IMR-90 (cell line): ENCODE measurements at regions not wholly inside any gene's neighbourhood (a gene's known extent, or its start where the extent isn't known, plus 50 kb on each side); places are given as distances from the start of the nearest gene placed in this dataset.

Experiments
- ATAC-seq: fragments of 200-7000 bp; cut with Tn5 transposase; 2 replicates; pipeline ENCODE4 v1.9.1; 2020; ENCODE audit warnings: low read depth, mild to moderate bottlenecking, moderate library complexity
- BruUV-seq: library from RNA; stranded (reverse); fragments of 400-500 nt; replicated peaks from 2 replicates; lab custom pipeline; 2021; lab: Mats Ljungman, UMichigan
- CTCF ChIA-PET: fragments of 300-600 bp; formaldehyde crosslinking; extraction: SDS; loops from one replicate; lab custom pipeline; 2021; ENCODE audit warnings: antibody characterized with exemption; lab: Yijun Ruan, JAX
- POLR2A ChIA-PET: fragments of 300-600 bp; sonication (Branson Sonifier 250); formaldehyde crosslinking; loops from one replicate; lab custom pipeline; 2022; ENCODE audit warnings: antibody characterized with exemption; ENCODE audit not compliant: unreplicated experiment; lab: Charles Lee
- DNase-seq: peaks from one replicate; pipeline ENCODE4 v3.0.0; 2013
- H2AFZ ChIP-seq: replicated peaks from 2 replicates; pipeline ENCODE3; 2013; ENCODE audit warnings: low read length, mild to moderate bottlenecking; ENCODE audit not compliant: poor library complexity
- H2AK5ac ChIP-seq: 2 replicates; pipeline ENCODE4 v1.6.1; 2013; ENCODE audit warnings: low read depth, low read length, inconsistent platforms
- H2AK9ac ChIP-seq: replicated peaks from 2 replicates; pipeline ENCODE3; 2013; ENCODE audit warnings: mild to moderate bottlenecking, low read depth, low read length, moderate library complexity; ENCODE audit not compliant: poor library complexity
- H2BK120ac ChIP-seq: 2 replicates; pipeline ENCODE4 v1.6.1; 2013; ENCODE audit warnings: low read depth, low read length, inconsistent platforms
- H2BK15ac ChIP-seq: 3 replicates; pipeline ENCODE4 v1.6.1; 2013; ENCODE audit warnings: low read depth, low read length, inconsistent platforms
- H2BK20ac ChIP-seq: 2 replicates; pipeline ENCODE4 v1.6.1; 2013; ENCODE audit warnings: low read depth, mild to moderate bottlenecking, inconsistent platforms, low read length, moderate library complexity
- H2BK5ac ChIP-seq: 2 replicates; pipeline ENCODE4 v1.6.1; 2013; ENCODE audit warnings: mild to moderate bottlenecking, low read depth, low read length, inconsistent platforms; ENCODE audit not compliant: poor library complexity, severe bottlenecking
- H3K14ac ChIP-seq: replicated peaks from 2 replicates; pipeline ENCODE4 v1.6.1; 2013; ENCODE audit warnings: low read depth, low read length, inconsistent platforms
- H3K18ac ChIP-seq: 2 replicates; pipeline ENCODE4 v1.6.1; 2013; ENCODE audit warnings: low read depth, low read length, control low read depth
- H3K23ac ChIP-seq: 2 replicates; pipeline ENCODE4 v1.6.1; 2013; ENCODE audit warnings: low read depth, low read length, inconsistent platforms
- H3K27ac ChIP-seq: 2 replicates; pipeline ENCODE4 v1.5.1; 2013; ENCODE audit warnings: mild to moderate bottlenecking, control low read depth, low read length; ENCODE audit not compliant: insufficient read depth
- H3K27me3 ChIP-seq: 2 replicates; pipeline ENCODE4 v1.6.1; 2013; ENCODE audit warnings: low read length; ENCODE audit not compliant: control insufficient read depth, insufficient read depth
- H3K36me3 ChIP-seq: 2 replicates; pipeline ENCODE4 v1.6.1; 2013; ENCODE audit warnings: low read length, mixed read lengths; ENCODE audit not compliant: control insufficient read depth, insufficient read depth
- H3K4ac ChIP-seq: 2 replicates; pipeline ENCODE4 v1.6.1; 2013; ENCODE audit warnings: low read depth, low read length, inconsistent platforms
- H3K4me1 ChIP-seq: 2 replicates; pipeline ENCODE4 v1.6.1; 2013; ENCODE audit warnings: low read length, mixed read lengths; ENCODE audit not compliant: control insufficient read depth, insufficient read depth
- H3K4me2 ChIP-seq: 2 replicates; pipeline ENCODE4 v1.6.1; 2013; ENCODE audit warnings: low read depth, mild to moderate bottlenecking, control low read depth, low read length, moderate library complexity
- H3K4me3 ChIP-seq: 2 replicates; pipeline ENCODE4 v1.5.1; 2013; ENCODE audit warnings: low read depth, mild to moderate bottlenecking, control low read depth, low read length, moderate library complexity; ENCODE audit not compliant: insufficient read depth
- H3K56ac ChIP-seq: 2 replicates; pipeline ENCODE4 v1.6.1; 2013; ENCODE audit warnings: low read length, inconsistent platforms; ENCODE audit not compliant: insufficient read depth; ENCODE audit errors: extremely low read depth
- H3K79me1 ChIP-seq, 2 experiments: 2 replicates each; pipeline ENCODE4 v1.6.1; 2013; ENCODE audit warnings: low read length in 2 of 2, inconsistent platforms in 1 of 2, low read depth in 1 of 2
- H3K9ac ChIP-seq: 2 replicates; pipeline ENCODE4 v1.6.1; 2013; ENCODE audit warnings: low read depth, low read length, control low read depth
- H3K9me1 ChIP-seq: 2 replicates; pipeline ENCODE4 v1.6.1; 2013; ENCODE audit warnings: low read length, inconsistent platforms; ENCODE audit not compliant: insufficient read depth
- H3K9me3 ChIP-seq: 2 replicates; pipeline ENCODE4 v1.6.1; 2013; ENCODE audit warnings: low read length; ENCODE audit not compliant: control insufficient read depth, insufficient read depth
- H4K20me1 ChIP-seq: 2 replicates; pipeline ENCODE4 v1.6.1; 2013; ENCODE audit warnings: low read length, inconsistent platforms; ENCODE audit not compliant: insufficient read depth
- H4K5ac ChIP-seq: 2 replicates; pipeline ENCODE4 v1.6.1; 2013; ENCODE audit warnings: mild to moderate bottlenecking, low read depth, low read length, control low read depth
- H4K8ac ChIP-seq, 2 experiments: 2 replicates each; pipeline ENCODE4 v1.6.1; 2013; ENCODE audit warnings: low read depth in 2 of 2, low read length in 2 of 2, control low read depth in 1 of 2, inconsistent platforms in 1 of 2
- H4K91ac ChIP-seq: 2 replicates; pipeline ENCODE4 v1.6.1; 2013; ENCODE audit warnings: low read depth, low read length, inconsistent platforms; ENCODE audit not compliant: insufficient read depth
- MAFK ChIP-seq: IDR thresholded peaks from 2 replicates; pipeline ENCODE4 v1.6.1; 2012; ENCODE audit warnings: low read depth, low read length, improper control_type of control experiment
- RFX5 ChIP-seq: IDR thresholded peaks from 2 replicates; pipeline ENCODE4 v1.8.0; 2012; ENCODE audit warnings: low read depth, mild to moderate bottlenecking, low read length, moderate library complexity
- WGBS, 2 experiments: methylation state at CpG; one replicate each; pipeline versions ENCODE4 v1.1.5 to v1.1.7; 2013; ENCODE audit warnings: missing lambda C conversion rate in 2 of 2; ENCODE audit not compliant: insufficient read length in 1 of 2; ENCODE audit errors: extremely low coverage in 2 of 2; 5-methylcytosine and 5-hydroxymethylcytosine counted together
- dilution Hi-C: fragments of 300-500 bp; cut with HindIII; formaldehyde crosslinking; loops from one replicate; pipeline ENCODE4 v1.14.3; 2018; ENCODE audit warnings: low sequenced_read_pairs; ENCODE audit not compliant: unreplicated experiment
- in situ Hi-C: fragments of 300-500 bp; cut with MboI; formaldehyde crosslinking; loops from 3 replicates; pipeline ENCODE4 v1.14.3; 2019; ENCODE audit warnings: low sequenced_read_pairs, inconsistent platforms, mixed read lengths
- intact Hi-C: fragments of 100-400 bp; cut with micrococcal nuclease; formaldehyde crosslinking; loops from 2 replicates; pipeline ENCODE4 v1.10.0; 2022
- TF ChIP-seq, protein P1 (sequence below): fragments of 150-350 bp; IDR thresholded peaks from 2 replicates; pipeline ENCODE4 v1.6.1; 2017; ENCODE audit warnings: mild to moderate bottlenecking, antibody characterized with exemption, low read length, low read depth

DNA sequence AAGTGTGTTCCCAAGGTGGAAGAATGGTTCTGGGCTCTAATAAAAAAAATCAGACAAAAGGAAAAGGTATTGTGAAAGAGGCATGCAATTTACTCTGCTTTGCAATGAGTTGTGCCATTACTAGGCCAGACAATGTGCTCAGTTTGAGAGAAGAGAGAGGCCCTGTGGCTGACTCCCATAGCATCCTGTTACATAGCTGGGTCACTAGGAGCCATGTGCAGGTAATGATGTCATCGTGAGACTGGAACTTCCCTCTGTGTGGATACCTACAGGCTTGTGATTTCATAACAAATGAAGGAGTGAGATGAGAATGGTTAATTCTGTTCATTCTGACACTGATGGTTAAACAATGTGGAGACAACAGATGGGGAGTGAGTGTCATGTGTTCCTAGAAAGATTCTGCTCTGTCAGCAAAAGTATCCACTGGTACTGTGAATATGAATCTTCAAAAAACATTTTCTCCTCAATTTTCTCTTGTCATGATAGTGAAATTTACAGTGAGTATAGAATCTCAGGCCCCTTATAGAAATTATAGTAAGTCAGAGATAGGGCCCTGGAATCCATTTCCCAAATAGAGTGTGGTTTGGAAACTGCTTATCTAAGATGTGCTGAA lies 648.7 kb upstream of the DPPA4 start:
- no peak overlapping the region for H2BK5ac ChIP-seq
- no peaks in the 10 kb centered on the region for H4K20me1 ChIP-seq
- no peaks in the 10 kb centered on the region for H3K36me3 ChIP-seq
- intact Hi-C loops (no loop called here), in situ Hi-C loops (no loop called here), dilution Hi-C loops (no loop called here)
- H2AK5ac ChIP-seq: no peak overlapping the region
- H3K14ac ChIP-seq: no peak overlapping the region
- H3K4me2 ChIP-seq: no peak overlapping the region
- ChIA-PET POLR2A (no interaction called here), CTCF (no interaction called here)
- H3K27ac ChIP-seq: no peak overlapping the region
- no peak for ATAC-seq
- H3K18ac ChIP-seq: no peak overlapping the region
- H3K4ac ChIP-seq: no peak overlapping the region
- peak; percentile 7 for DNase-seq
- H3K23ac ChIP-seq: no peak overlapping the region
- no CpG with 5 or more reads among the region's 1 CpG for WGBS, 2 experiments
- no peak overlapping the region for H3K4me3 ChIP-seq
- H3K9me1 ChIP-seq: no peaks in the 10 kb centered on the region
- no peaks in the 10 kb centered on the region for H3K9me3 ChIP-seq
- no peaks in the 10 kb centered on the region for H3K4me1 ChIP-seq
- no peak overlapping the region for H2AFZ ChIP-seq
- no peaks in the 10 kb centered on the region for H3K27me3 ChIP-seq
- H2BK120ac ChIP-seq: no peak overlapping the region
- TF ChIP-seq, protein P1, sequence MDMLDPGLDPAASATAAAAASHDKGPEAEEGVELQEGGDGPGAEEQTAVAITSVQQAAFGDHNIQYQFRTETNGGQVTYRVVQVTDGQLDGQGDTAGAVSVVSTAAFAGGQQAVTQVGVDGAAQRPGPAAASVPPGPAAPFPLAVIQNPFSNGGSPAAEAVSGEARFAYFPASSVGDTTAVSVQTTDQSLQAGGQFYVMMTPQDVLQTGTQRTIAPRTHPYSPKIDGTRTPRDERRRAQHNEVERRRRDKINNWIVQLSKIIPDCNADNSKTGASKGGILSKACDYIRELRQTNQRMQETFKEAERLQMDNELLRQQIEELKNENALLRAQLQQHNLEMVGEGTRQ: no peak
- TF ChIP-seq MAFK (peak; percentile 92), RFX5 (no peak)
- H3K56ac ChIP-seq: no peak overlapping the region
- H4K91ac ChIP-seq: no peak overlapping the region
- H2BK20ac ChIP-seq: no peak overlapping the region
- H2AK9ac ChIP-seq: no peak overlapping the region
- H4K8ac ChIP-seq: no peak overlapping the region
- no peak overlapping the region for H2BK15ac ChIP-seq
- no peaks in the 10 kb centered on the region for H3K79me1 ChIP-seq
- no TSS peak for BruUV-seq
- no peak overlapping the region for H4K5ac ChIP-seq
- no peak overlapping the region for H3K9ac ChIP-seq
